Non-pigmented ciliary epithelial cell (primary cell): ENCODE measurements at regions not wholly inside any gene's neighbourhood (a gene's known extent, or its start where the extent isn't known, plus 50 kb on each side); places are given as distances from the start of the nearest gene placed in this dataset.
"Not testable (repeated sequence)": the region's sequence is repeated elsewhere in the genome, so short reads cannot be mapped to it uniquely, and the experiment has no call there.

Experiments
- DNase-seq: peaks from one replicate; pipeline ENCODE4 v3.0.0-alpha.2; 2010; ENCODE audit warnings: low read depth

DNA sequence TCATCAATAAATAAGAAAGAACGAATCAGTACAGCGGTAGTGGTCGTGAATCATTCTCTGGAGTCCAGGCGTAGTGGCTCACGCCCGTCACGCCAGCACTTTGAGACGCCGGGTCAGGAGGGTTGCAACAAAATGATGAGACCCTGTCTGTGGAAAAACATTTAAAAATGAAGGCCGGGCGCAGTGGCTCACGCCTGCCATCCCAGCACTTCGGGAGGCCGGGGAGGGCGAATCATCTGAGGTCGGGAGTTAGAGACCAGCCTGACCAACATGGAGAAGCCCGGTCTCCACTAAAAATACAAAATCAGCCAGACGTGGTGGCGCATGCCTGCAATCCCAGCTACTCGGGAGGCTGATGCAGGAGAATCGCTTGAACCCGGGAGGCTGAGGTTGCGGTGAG lies 111.8 kb upstream of the ANKRD30BL start:
- not testable (repeated sequence) for DNase-seq

DNA sequence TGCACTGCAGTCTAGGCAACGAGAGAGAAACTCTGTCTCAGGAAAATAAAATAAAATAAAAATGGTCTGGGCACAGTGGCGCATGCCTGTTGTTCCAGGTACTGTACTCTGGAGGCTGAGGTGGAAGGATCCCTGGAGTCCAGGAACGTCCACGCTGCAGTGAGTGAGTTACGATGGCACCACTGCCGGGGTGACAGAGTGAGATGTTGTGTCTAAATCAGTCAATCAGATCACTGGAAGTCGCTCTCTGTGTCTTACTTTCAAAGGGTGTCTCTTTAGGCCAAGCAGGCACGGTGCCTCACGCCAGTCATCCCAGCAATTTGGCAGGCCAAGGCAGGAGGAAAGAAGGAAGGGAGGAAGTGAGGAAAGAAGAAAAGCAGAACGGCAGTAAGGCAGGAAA lies 112.2 kb upstream of the ANKRD30BL start:
- no peak for DNase-seq

DNA sequence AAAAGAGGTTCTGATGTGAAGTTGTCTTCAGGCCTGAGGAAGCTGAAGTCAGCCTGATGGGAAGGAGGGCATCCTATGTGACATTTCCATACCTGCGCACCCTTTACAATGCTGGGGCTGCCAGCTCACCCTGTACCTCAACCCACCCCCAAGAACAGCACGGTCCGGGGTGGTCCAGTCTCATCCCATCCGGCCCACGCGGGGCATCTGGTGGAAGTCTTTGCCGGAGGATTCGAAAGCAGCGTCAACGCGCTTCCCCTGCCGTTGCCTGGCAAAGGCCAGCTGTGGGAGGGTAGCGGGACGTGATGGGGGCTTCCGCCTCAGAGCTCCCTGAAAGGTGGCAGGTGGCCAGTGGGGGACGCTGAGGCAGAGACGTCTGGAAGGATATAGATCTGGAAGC lies 113.6 kb upstream of the ANKRD30BL start:
- no peak for DNase-seq

DNA sequence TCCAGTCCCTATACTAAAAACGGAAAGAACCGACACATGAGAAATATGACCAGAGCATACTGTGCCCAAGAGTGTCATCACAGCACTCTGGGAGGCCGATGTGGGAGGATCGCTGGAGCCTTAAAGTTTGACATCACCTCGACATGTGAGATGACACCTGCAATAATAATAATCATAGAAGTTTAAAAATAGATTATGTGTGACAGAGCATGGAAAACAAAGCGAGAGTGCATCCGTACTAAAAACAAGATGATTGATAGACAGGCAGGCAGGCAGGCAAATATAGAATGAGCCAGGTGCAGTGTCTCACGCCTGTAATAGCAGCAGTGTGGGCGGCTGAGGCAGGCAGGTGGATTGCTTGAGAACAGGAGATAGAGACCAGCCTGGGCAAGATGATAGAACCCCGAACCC lies 114.8 kb upstream of the ANKRD30BL start:
- no peak for DNase-seq

DNA sequence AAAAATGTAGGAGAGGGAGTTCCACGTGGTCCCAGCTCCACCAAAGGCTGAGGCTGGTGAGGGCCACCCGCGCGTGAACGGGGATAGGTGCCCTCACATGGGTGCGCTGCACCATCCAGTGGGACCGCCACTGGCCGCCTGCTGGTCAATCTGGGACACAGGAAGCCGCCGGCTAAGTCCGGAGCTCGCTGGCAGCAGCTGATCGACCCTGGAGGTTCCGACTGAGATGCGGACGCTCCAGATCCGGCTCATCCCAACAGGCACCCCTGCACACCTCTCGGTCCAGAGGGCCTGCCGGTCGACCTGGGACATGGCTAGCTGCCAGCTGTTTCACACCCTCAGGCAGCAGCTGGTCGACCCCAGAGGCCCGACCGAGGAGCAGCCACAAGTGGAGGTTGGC lies 116.5 kb upstream of the ANKRD30BL start:
- DNase-seq: no peak

DNA sequence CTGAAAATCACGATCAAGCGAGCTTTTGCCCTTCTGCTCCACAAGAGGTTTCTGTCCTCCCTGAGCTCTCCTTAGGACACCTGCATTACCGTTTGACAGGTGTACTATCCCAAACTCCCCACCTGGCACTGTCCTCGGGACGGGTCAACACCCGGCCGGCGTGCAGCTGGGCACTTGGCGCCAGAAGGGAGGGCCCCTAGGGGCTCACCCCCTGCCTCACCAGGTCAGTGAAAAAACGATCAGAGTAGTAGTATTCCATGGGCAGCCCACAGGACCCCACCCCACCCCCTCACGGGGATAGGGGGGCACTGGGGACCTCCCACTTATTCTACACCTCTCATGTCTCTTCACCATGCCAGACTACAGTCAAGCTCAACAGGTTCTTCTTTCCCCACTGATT lies 117.6 kb upstream of the ANKRD30BL start:
- DNase-seq: no peak

DNA sequence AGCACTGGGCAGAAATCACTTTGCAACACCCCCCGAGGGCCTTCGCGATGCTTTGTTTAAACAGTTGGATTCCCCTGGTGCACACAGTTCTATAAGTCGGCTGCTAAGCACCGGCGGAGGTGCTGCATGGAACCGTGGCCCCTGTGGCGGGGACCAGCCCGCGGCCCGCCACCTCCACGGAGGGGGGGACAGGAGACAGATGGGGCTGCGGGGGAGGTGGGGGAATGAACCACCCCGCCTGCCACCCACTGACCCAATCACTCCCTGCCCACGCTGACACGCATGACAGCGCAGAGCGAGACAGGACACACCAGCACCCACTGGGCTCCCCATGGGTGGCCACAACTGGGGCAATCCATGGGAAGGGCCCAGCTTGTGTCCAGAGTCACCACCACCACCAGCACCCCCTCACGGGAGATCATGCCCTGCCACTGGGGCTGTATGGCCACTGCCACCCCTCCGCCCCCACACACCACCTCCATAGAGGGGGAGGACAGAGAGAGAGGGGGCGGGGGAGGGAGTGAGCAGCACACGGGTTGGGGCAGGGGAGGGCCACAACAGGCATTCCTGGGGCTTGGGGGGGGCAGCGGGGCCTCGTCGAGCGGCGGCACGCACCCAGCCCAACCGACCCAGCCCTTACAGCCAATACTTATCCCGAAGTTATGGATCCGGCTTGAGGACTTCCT lies 118.3 kb upstream of the ANKRD30BL start:
- no peak for DNase-seq

DNA sequence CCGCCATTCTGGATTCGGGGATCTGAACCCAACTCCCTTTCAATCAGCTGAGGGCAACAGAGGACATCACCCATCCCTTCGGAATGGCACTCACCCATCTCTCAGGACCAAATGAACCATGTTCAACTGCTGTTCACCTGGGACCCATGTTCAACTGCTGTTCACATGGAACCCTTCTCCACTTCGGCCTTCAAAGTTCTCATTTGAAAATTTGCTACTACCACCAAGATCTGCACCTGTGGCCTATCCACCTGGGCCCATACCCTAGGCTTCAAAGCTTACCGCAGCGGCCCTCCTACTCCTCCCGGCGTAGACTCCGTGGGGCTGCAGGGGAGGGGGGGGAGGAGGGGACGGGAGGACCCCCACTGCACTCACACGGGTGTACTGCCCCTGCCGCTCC lies 119.2 kb upstream of the ANKRD30BL start:
- DNase-seq: no peak

DNA sequence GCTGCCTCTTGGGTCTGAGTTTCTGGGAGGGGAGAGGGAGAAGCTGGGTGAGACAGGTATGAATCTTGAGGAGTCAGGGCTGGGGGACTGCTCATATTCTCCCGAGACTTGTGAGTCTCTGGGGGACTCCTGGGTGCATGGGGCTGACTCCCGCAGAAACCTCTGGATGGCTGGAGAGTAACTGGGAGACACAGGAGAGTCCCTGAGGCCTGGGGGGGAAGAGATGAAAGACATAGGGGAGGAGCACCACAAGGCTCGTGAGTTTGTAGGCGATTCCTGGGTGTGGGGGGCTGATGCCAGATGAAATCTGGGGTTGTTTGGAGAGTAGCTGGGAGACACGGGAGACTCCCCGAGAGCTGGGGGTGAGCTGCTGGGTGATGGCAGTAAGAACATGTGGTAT lies 120.4 kb upstream of the ANKRD30BL start:
- not testable (repeated sequence) for DNase-seq

DNA sequence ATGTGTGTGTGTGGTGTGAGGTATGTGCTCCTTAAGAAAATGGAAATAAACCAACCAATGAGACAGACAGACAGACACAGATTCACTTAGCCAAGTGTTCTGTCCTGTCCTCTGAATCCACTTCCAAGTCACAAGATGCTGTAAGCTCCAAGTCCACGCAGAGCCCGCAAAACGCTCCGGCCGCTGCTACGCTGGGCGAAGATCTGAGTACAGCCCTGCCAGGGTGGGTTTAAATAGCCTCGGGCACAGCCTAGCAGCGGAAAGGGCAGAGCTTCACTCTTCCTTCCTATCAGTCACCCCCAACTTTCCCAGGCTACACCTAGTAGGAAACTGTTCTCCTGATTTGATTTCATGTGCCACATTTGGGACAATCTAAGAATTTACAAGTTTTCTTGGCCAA lies 121.2 kb upstream of the ANKRD30BL start:
- no peak for DNase-seq

DNA sequence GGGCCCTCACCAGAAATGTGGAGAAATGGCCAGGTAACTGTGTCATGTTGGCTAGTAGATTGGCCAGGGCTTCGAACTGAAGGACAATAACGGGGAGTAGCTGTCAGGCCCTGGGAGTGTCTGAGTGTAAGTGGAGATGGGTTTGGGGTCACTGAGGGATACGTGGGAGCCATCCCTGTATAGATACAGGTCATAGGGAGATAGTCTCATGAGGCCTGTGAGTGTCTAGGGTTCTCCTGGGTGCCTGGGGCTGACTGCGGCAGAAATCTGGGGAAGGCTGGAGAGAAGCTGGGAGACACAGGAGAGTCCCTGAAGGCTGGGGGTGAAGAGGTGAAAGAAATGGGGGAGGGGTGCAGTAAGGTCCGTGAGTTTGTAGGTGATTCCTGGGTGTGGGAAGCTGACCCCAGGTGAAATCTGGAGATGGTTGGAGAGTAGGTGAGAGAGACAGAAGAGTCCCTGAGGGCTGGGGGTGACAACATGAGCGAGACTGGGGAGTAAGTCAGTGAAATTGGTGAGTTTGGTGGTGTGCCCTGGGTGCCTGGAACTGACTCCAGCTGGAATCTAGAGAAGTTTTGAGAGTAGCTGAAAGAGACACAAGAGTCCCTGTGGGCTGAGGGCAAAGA lies 124.6 kb upstream of the ANKRD30BL start:
- DNase-seq: not testable (repeated sequence)

DNA sequence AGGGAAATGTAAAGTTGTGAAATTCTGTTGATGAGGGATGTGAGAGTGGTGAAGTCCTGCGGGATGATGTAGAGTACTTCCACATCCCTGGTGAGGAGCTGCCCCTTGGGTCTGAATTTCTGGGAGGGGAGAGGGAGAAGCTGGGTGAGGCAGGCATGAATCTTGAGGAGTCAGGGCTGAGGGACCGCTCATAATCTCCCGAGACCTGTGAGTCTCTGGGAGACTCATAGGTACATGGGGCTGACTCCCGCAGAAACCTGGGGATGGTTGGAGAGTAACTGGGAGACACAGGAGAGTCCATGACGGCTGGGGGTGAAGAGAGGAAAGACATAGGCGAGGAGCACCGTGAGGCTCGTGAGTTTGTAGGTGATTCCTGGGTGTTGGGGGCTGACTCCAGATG lies 126.2 kb upstream of the ANKRD30BL start:
- DNase-seq: not testable (repeated sequence)

DNA sequence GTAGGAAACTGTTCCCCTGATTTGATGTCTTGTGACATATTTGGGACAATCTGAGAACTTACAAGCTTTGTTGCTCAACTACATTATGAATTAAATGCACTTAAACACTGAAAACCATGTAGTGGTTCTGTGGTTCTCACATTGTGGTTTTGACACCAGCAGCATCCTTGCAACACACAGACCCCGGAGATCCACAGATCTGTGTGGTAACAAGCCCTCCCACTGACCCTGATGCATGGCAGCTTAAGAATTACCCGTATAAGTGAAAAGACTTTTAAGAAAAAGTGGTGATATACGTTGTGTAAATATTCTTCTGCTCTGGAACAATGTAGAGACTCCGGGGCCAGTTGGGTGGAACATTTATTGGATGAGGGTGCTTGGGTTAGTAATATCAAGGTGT lies 127.4 kb upstream of the ANKRD30BL start:
- not testable (repeated sequence) for DNase-seq

DNA sequence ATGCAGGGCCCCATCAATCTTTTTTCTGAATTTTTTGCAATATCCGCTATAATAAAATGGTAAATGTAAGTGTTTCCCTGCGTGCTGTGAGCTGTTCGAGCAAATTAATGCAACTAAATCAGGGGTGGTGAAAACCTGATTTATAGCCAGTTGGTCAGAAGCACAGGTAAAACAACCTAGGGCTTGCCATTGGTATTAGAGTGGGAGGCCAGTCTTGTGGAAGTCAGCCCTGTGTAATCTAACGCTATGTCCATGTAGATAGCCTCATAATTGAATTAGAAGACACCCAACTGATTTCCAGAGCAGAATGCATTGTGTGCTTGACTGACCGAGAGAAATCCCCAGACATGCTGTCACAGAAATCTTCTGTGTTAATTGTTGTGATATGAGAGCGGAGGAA lies 126.8 kb upstream of the GPR39 start:
- DNase-seq: not testable (repeated sequence)

DNA sequence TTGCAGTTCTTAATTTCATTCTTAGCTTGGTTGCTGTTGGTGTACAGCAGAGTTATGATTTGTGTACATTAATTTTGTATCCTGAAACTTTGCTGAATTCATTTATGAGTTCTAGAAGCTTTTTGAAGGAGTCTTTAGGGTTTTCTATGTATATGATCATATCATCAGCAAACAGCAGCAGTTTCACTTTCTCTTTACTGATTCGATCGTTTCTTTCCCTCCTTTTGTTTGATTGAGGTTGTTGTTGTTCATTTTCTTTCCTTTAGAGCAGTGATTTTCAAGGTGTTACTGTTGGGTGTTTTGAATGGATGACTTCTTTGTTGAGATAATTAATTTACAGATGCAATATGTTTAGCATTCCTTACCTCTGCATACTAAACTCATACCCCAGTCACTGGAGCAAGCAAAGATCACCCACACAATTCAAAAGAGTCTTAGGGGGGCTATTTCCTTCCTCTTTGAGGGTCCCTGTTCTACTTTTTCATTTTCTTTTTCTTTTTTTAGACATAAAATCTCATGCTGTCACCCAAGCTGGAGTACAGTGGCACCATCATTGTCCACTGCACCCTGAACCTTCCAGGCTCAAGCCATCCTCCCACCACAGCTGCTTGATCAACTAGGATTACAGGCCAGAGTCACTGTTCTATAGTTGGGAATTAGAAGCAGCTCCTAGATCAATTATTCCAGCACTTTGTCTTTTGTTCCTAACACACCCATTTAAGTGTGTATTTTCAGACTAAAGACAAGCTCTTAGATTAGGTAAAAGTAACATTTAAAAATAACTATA lies 115.8 kb upstream of the GPR39 start:
- DNase-seq: not testable (repeated sequence)

DNA sequence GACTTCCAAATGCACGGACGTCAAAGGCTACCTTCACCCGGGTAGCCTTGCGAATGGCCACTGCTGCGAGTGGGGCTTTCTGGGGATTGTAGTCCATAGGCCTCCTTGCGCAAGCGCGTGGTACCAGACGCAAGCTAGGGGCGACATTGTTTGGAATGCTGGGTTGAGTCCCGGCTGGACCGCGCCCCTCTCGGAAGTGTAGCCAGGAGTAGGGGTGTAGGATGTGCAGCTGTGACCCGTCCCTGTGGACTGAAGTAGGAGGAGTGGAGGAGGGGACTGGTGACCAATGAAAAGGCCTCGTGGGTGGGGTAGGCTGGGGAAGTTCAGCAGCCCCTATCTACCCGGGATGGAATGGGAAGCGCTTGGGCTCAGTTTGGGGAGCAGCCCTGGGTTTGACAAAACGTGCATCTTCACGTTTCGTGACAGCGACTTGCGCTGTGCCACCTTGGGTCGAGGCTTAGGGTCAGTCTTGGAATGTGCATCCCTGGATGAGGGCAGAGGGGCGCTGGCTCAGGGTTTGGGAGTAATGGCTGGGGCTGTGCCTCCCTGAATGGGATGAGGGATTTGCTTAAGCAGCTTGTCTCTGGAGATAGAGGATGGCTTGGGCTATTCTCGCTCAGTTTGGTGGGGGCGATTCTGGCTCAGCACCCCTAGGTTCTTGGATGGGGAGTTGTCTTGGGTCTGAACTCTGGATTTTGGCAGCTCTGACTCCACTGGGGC lies 111.8 kb upstream of the GPR39 start:
- DNase-seq: peak; percentile 14

DNA sequence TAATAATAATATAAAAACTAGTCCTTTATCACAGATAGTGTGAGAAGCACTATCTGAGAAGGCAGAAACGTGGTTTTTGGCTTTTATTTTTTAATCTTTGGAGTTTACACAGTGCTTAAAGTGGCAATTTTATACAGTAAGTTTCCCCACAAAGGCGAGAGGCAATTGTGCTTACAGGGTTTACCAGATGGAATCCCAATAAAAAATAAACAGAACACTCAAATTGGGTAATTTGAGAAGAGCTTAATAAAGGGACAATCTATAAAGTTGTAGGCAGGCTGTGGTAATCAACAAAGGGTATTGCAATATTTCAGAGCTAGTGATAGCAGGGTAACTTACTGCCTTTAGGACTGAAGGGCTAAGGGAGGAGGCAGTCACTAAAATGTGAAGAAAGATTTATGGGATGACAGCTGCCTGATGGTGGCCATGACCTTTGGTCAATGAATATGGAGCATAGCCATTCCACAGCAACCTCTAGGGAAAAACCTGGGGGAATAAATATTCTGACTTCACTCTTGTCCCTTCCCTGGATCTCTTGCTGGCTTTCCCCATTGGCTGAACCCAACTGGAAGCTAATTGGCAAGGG lies 108.9 kb upstream of the GPR39 start:
- DNase-seq: not testable (repeated sequence)

DNA sequence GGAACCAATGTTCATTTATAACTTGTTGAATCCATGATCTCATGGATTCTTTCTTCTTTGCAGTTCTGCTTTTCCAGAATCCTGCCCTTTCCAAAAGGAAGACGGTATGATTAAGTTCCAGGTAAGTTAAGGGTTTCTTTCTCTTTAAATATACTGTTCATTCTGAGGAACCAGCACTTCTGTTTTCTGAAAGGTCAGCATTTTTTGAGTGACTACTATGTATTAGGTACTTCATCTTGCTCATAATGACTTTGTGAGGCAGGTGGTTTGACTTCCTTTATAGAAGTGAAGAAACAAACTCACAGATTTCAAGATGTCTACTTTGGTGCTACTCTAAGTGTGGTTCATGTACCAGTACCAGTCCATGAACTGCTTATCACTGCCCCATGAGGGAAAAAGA lies 107.4 kb upstream of the GPR39 start:
- not testable (repeated sequence) for DNase-seq

DNA sequence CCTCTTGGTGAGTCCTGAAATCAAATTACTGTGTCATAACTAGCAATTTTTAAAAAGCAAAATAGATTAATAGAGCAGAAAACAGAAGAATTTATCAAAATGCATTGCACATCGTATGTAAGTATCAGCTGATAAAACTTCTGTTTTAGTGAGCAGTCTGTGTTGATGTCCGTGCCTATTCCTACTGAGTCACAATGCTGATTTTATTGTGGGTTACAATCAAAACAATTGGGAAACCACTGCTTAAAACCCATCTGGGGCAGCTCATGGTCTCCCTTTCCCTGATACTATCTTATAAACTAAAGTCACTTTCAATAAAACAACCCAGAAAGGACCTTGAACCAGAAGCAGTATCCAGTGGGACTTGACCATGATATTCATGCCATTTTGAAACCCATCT lies 101.1 kb upstream of the GPR39 start:
- not testable (repeated sequence) for DNase-seq

DNA sequence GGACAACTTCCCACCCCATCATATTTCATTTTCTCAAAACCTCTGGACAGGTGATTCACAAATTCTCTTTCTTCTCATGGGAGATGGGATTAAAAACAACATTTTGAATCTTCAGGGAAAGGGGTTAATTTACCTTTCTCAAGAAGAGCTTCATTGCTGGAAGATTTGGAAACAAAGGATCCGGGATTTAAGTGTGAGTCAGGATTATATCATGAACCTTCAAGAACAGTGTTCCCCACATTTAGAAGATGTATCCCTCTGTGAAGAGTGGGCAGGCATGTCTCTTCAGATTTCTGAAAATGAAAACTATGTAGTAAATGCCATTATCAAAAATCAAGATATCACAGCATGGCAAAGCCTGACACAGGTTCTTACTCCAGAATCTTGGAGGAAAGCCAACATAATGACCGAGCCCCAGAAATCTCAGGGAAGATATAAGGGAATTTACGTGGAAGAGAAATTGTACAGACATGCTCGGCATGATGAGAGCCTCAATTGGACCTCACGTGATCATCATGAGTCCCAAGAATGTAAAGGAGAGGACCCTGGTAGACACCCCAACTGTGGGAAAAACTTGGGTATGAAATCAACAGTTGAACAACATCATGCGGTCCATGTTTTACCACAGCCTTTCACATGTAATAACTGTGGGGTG lies 99.5 kb upstream of the GPR39 start:
- DNase-seq: not testable (repeated sequence)

DNA sequence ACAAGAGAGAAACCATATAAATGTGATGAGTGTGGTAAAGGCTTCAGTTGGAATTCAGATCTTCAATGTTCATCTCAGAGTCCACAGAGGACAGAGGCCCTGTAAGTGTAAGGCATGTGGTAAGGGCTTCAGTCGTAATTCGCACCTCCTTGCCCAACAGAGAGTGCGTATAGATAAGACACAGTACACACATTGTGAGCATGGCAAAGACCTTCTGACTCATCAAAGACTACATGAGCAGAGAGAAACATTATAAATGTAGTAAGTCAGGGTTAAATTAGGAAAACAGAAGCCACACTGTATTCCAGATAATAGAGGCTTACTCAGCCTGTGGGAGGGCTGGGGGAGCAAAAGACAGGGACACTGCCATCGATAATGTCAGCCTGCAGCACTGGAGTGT lies 98.1 kb upstream of the GPR39 start:
- DNase-seq: not testable (repeated sequence)

DNA sequence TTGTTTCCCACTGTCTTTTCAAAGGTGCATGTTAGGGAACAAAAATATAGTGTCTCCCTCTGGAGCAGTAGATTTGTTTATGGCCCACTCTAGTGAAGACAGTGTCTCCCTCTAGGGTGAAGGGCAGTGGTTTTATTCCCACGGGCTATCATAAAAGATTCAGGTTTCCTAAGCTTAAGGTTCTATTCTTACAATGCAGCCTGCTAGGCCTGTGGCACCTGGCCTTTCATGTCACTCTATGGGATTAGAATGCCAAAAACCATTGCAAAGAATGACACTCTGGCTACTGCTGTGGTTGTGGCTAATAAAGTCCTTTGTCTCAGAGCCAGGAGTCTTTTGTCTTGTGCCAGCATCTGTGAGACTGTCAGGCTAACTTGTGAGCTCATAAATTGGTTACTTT lies 92.6 kb upstream of the GPR39 start:
- not testable (repeated sequence) for DNase-seq
